ENCODE measurements at regions not wholly inside any gene's neighbourhood (a gene's known extent, or its start where the extent isn't known, plus 50 kb on each side); places are given as distances from the start of the nearest gene placed in this dataset.

DNA sequence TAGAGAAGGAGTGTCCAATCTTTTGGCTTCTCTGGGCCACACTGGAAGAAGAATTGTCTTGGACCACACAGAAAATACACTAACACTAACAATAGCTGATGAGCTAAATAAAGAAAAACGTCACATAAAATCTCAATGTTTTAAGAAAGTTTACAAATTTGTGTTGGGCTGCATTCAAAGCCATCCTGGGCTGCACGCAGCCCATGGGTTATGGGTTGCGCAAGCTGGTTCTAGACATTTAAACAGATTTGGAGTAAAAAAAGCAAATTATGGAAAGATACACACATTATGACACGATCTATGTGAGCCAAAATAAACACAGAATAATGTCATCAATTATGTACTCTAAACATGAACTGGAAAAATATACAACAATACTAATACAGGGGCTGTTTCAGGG lies 703.3 kb upstream of the LMCD1 start:
- TF ChIP-seq POLR2AphosphoS5 (IDR thresholded peaks at IDR 0.05) (no peak), CTCF (IDR thresholded peaks at IDR 0.05) (no peak)

Data from stomach (tissue), 4 donors.